ENCODE measurements at regions not wholly inside any gene's neighbourhood (a gene's known extent, or its start where the extent isn't known, plus 50 kb on each side); places are given as distances from the start of the nearest gene placed in this dataset.

- TF ChIP-seq CTCF (IDR thresholded peaks at IDR 0.05) (no peak), POLR2A (IDR thresholded peaks at IDR 0.05) (no peak)
Measured at GRCh38 chr4:19807505-19807904, 444.2 kb upstream of the SLIT2 start.
